Vagina (tissue), 2 donors: ENCODE measurements at regions not wholly inside any gene's neighbourhood (a gene's known extent, or its start where the extent isn't known, plus 50 kb on each side); places are given as distances from the start of the nearest gene placed in this dataset.

ENCODE experiments used
- DNase-seq, 2 donors: peaks; one replicate each; pipeline ENCODE4 v3.0.0-alpha.2; 2017; ENCODE audit errors: extremely low spot score in 2 of 2
- H3K27ac ChIP-seq: fragments of 200-600 bp; sonication (generic); one replicate; pipeline ENCODE4 v1.5.1; 2019
- H3K27me3 ChIP-seq: fragments of 200-600 bp; sonication (generic); one replicate; pipeline ENCODE4 v1.5.1; 2019
- H3K36me3 ChIP-seq, 2 donors: fragments of 200-600 bp; sonication (generic); one replicate each; pipeline ENCODE4 v1.5.1; 2017 to 2019
- H3K4me1 ChIP-seq: fragments of 200-600 bp; sonication (generic); one replicate; pipeline ENCODE4 v1.5.1; 2019
- H3K4me3 ChIP-seq, 2 donors: fragments of 200-600 bp; sonication (generic); 1 replicate in 1 of 2; 2 replicates in 1 of 2; pipeline ENCODE4 v1.5.1; 2016 to 2019
- H3K9me3 ChIP-seq: fragments of 200-600 bp; sonication (generic); one replicate; pipeline ENCODE4 v1.5.1; 2019
- CTCF ChIP-seq, 3 experiments: fragments of 450-650 bp in 2 of 3; fragments of 200-600 bp in 1 of 3; sonication (generic) in 1 of 3; IDR thresholded peaks; one replicate each; pipeline ENCODE4 v1.5.1; 2017 to 2019; ENCODE audit warnings: antibody characterized with exemption in 3 of 3, mild to moderate bottlenecking in 2 of 3, moderate library complexity in 2 of 3
- POLR2A ChIP-seq, 2 donors: fragments of 450-650 bp; IDR thresholded peaks; one replicate each; pipeline ENCODE4 v1.6.1; 2017; ENCODE audit warnings: antibody characterized with exemption in 2 of 2, mild to moderate bottlenecking in 2 of 2, moderate library complexity in 2 of 2
- POLR2AphosphoS5 ChIP-seq, 2 donors: sonication (generic); formaldehyde crosslinking; IDR thresholded peaks; one replicate each; pipeline ENCODE4 v1.9.0; 2017; ENCODE audit warnings: antibody characterized with exemption in 2 of 2, mild to moderate bottlenecking in 2 of 2, low read depth in 1 of 2; ENCODE audit not compliant: insufficient read depth in 1 of 2
- intact Hi-C: fragments of 100-400 bp; cut with DNase I; formaldehyde crosslinking; loops from one replicate; pipeline ENCODE4 v1.15.1; 2023

DNA sequence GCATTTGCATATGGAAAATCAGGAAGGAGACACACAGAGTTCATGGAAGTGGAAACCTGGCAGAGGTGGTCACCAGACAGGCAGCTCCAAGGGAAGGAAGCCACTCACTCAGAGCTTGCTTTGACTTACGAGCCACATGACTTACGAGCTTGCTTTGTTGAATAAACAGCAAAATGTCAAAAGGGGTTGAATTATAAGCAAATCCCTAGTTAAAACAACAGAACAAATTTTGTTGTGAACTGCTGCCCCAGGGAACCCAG is 164.3 kb downstream of the SYK start:
- no peaks in the 10 kb centered on the region for H3K36me3 ChIP-seq
- peak overlapping the region; percentile 46 for H3K27ac ChIP-seq
- TF ChIP-seq POLR2A (IDR thresholded peaks at IDR 0.05) (no peak), POLR2AphosphoS5 (IDR thresholded peaks at IDR 0.05; ENCODE audit: insufficient read depth in 1 of 2, low read depth in 1 of 2) (no peak), CTCF (IDR thresholded peaks at IDR 0.05) (no peak)
- H3K27me3 ChIP-seq = no peaks in the 10 kb centered on the region
- intact Hi-C loops = no loop called here
- DNase-seq = no peak
- H3K4me1 ChIP-seq = peaks cover 38% of the 10 kb centered on the region
- H3K4me3 ChIP-seq = no peak overlapping the region
- no peaks in the 10 kb centered on the region for H3K9me3 ChIP-seq

- no peak for DNase-seq
- no peak overlapping the region for H3K4me3 ChIP-seq
- H3K27ac ChIP-seq = peak overlapping the region; percentile 46
- peak in 1 of 2 donors; percentile 20 for TF ChIP-seq POLR2AphosphoS5 (IDR thresholded peaks at IDR 0.05; ENCODE audit: insufficient read depth in 1 of 2, low read depth in 1 of 2)
- no peak for TF ChIP-seq POLR2A (IDR thresholded peaks at IDR 0.05)
- H3K36me3 ChIP-seq = no peaks in the 10 kb centered on the region
- H3K9me3 ChIP-seq = no peaks in the 10 kb centered on the region
- H3K27me3 ChIP-seq = no peaks in the 10 kb centered on the region
- intact Hi-C loops = no loop called here
- peaks cover 38% of the 10 kb centered on the region for H3K4me1 ChIP-seq
These were observed 165.0 kb downstream of the SYK start for GRCh38 chr9:90966480-90967144.

GRCh38 chr9:90967145-90967538 is 165.5 kb downstream of the SYK start:
- Histone ChIP-seq H3K27me3 (no peaks in the 10 kb centered on the region), H3K36me3 (no peaks in the 10 kb centered on the region), H3K4me3 (no peak overlapping the region), H3K4me1 (peaks cover 40% of the 10 kb centered on the region), H3K27ac (peak overlapping the region; percentile 46), H3K9me3 (no peaks in the 10 kb centered on the region)
- intact Hi-C loops = no loop called here
- no peak for DNase-seq
- TF ChIP-seq POLR2A (IDR thresholded peaks at IDR 0.05) (no peak), POLR2AphosphoS5 (IDR thresholded peaks at IDR 0.05; ENCODE audit: insufficient read depth in 1 of 2, low read depth in 1 of 2) (no peak), CTCF (IDR thresholded peaks at IDR 0.05) (no peak)

GRCh38 chr9:90969021-90969675 is 167.5 kb downstream of the SYK start:
- no peak overlapping the region for H3K27ac ChIP-seq
- intact Hi-C loops = no loop called here

GRCh38 chr9:90970608-90971007 is 169.0 kb downstream of the SYK start:
- Histone ChIP-seq H3K36me3 (no peaks in the 10 kb centered on the region), H3K27ac (no peak overlapping the region), H3K9me3 (no peaks in the 10 kb centered on the region), H3K27me3 (no peaks in the 10 kb centered on the region), H3K4me1 (peaks cover 48% of the 10 kb centered on the region), H3K4me3 (no peak overlapping the region)
- DNase-seq = no peak
- peak; percentile 27 to 73 for TF ChIP-seq POLR2AphosphoS5 (IDR thresholded peaks at IDR 0.05; ENCODE audit: insufficient read depth in 1 of 2, low read depth in 1 of 2)
- no peak for TF ChIP-seq POLR2A (IDR thresholded peaks at IDR 0.05)
- intact Hi-C loops = no loop called here

More at GRCh38 chr9:90969021-90969675, 167.5 kb downstream of the SYK start:
- Histone ChIP-seq H3K9me3 (no peaks in the 10 kb centered on the region), H3K27me3 (no peaks in the 10 kb centered on the region), H3K36me3 (no peaks in the 10 kb centered on the region), H3K4me3 (no peak overlapping the region), H3K4me1 (peaks cover 52% of the 10 kb centered on the region)
- no peak for DNase-seq
- TF ChIP-seq POLR2A (IDR thresholded peaks at IDR 0.05) (no peak), POLR2AphosphoS5 (IDR thresholded peaks at IDR 0.05; ENCODE audit: insufficient read depth in 1 of 2, low read depth in 1 of 2) (peak in 1 of 2 donors; percentile 34), CTCF (IDR thresholded peaks at IDR 0.05) (no peak)

GRCh38 chr9:90972057-90972456 is 170.4 kb downstream of the SYK start:
- Histone ChIP-seq H3K27ac (no peak overlapping the region), H3K27me3 (no peaks in the 10 kb centered on the region), H3K4me1 (peaks cover 33% of the 10 kb centered on the region), H3K4me3 (no peak overlapping the region), H3K36me3 (no peaks in the 10 kb centered on the region), H3K9me3 (no peaks in the 10 kb centered on the region)
- TF ChIP-seq CTCF (IDR thresholded peaks at IDR 0.05) (no peak), POLR2AphosphoS5 (IDR thresholded peaks at IDR 0.05; ENCODE audit: insufficient read depth in 1 of 2, low read depth in 1 of 2) (no peak), POLR2A (IDR thresholded peaks at IDR 0.05) (no peak)
- intact Hi-C loops = no loop called here
- peak in 1 of 2 donors; percentile 7 for DNase-seq
